ENCODE measurements at regions not wholly inside any gene's neighbourhood (a gene's known extent, or its start where the extent isn't known, plus 50 kb on each side); places are given as distances from the start of the nearest gene placed in this dataset.

GRCh38 chr2:94939349-94939748, 68.1 kb downstream of the TEKT4 start:
- ChIA-PET POLR2A (ENCODE audit: partially characterized antibody) (no interaction called here), CTCF (ENCODE audit: partially characterized antibody) (interaction anchor here (2.1 kb wide), 1 partner anchor 18 kb away, joined by 5 read pairs; no protein-coding TSS in a partner anchor)
- no peak overlapping the region for H3K56ac ChIP-seq (replicated peaks; ENCODE audit: insufficient read length, low read depth, low read length)
- H3K79me1 ChIP-seq (ENCODE audit: low read depth, low read length) = no peaks in the 10 kb centered on the region
- peaks cover 31 to 38% of the 10 kb centered on the region in 2 experiments for H3K9me3 ChIP-seq (ENCODE audit: insufficient read depth in 2 of 2, low read depth in 1 of 2, low read length in 1 of 2)
- H4K5ac ChIP-seq (ENCODE audit: insufficient read length, low read depth, low read length) = no peak overlapping the region
- no peaks in the 10 kb centered on the region for H3K27me3 ChIP-seq (replicated peaks in 1 of 4; ENCODE audit: control insufficient read depth in 3 of 4, extremely low read depth in 1 of 4, insufficient read depth in 3 of 4, low read length in 3 of 4)
- H2BK20ac ChIP-seq (ENCODE audit: low read length) = no peak overlapping the region
- H2BK12ac ChIP-seq (ENCODE audit: low read depth, low read length) = no peak overlapping the region
- no peak overlapping the region for H3K4me2 ChIP-seq (ENCODE audit: insufficient read depth in 1 of 2, low read depth in 2 of 2, low read length in 2 of 2)
- no peak overlapping the region for H2BK5ac ChIP-seq (ENCODE audit: low read depth, low read length)
- no peak overlapping the region for H3K4me3 ChIP-seq (ENCODE audit: extremely low read depth in 1 of 4, insufficient read depth in 2 of 4, low read depth in 3 of 4, low read length in 4 of 4)
- no peaks in the 10 kb centered on the region for H3K36me3 ChIP-seq (ENCODE audit: control insufficient read depth in 2 of 4, insufficient read depth in 4 of 4, low read length in 3 of 4)
- no peak overlapping the region for H2BK120ac ChIP-seq (replicated peaks; ENCODE audit: low read depth, low read length)
- H2AK5ac ChIP-seq (ENCODE audit: low read depth, low read length) = no peak overlapping the region
- H3K14ac ChIP-seq (ENCODE audit: insufficient read length) = no peak overlapping the region
- H2AFZ ChIP-seq (ENCODE audit: low read length) = no peak overlapping the region
- H3K23me2 ChIP-seq (ENCODE audit: low read depth, low read length) = no peaks in the 10 kb centered on the region
- no peak overlapping the region for H2BK15ac ChIP-seq (ENCODE audit: low read length)
- H3K4ac ChIP-seq (replicated peaks; ENCODE audit: insufficient read length, low read depth, low read length) = no peak overlapping the region
- H3K18ac ChIP-seq (ENCODE audit: extremely low read depth, low read length) = no peak overlapping the region
- H3K79me2 ChIP-seq (ENCODE audit: control insufficient read depth in 1 of 2, insufficient read depth in 2 of 2, low read length in 2 of 2) = no peaks in the 10 kb centered on the region
- no peaks in the 10 kb centered on the region for H4K20me1 ChIP-seq (replicated peaks in 1 of 2; ENCODE audit: control insufficient read depth in 1 of 2, insufficient read depth in 2 of 2, low read length in 2 of 2)
- H3K23ac ChIP-seq (ENCODE audit: insufficient read length) = no peak overlapping the region
- no peak overlapping the region for H3K27ac ChIP-seq (ENCODE audit: low read depth, low read length)
- no peak for DNase-seq (ENCODE audit: low read depth in 1 of 2, low spot score in 2 of 2)
- H3K4me1 ChIP-seq (replicated peaks in 1 of 4; ENCODE audit: control insufficient read depth in 3 of 4, insufficient read depth in 4 of 4, low read length in 3 of 4) = no peaks in the 10 kb centered on the region
- no peak overlapping the region for H4K8ac ChIP-seq (ENCODE audit: extremely low read depth, insufficient read depth, low read length)
- WGBS, 2 experiments (ENCODE audit: extremely low coverage in 1 of 2, insufficient coverage in 1 of 2, insufficient read length in 1 of 2, insufficient replicate concordance in 2 of 2, low coverage in 1 of 2, low lambda C conversion rate in 2 of 2, missing lambda C conversion rate in 1 of 2) = 73% methylated on average over 5 of the region's 5 CpGs; no CpG with 5 or more reads in 1 of the 2 experiments
- no peak for FAIRE-seq
- no peak overlapping the region for H3K9ac ChIP-seq (replicated peaks in 1 of 4; ENCODE audit: extremely low read depth in 1 of 4, low read depth in 3 of 4, low read length in 3 of 4)
- H4K91ac ChIP-seq (replicated peaks; ENCODE audit: insufficient read length, low read length) = no peak overlapping the region
- TF ChIP-seq EP300 (IDR thresholded peaks at IDR 0.05; ENCODE audit: borderline replicate concordance in 1 of 2, low read depth in 2 of 2, low read length in 2 of 2) (no peak), HDAC6 (IDR thresholded peaks at IDR 0.05; ENCODE audit: low read depth, low read length) (no peak), YY1 (IDR thresholded peaks at IDR 0.05; ENCODE audit: low read depth, low read length) (no peak), SIRT6 (IDR thresholded peaks at IDR 0.05; ENCODE audit: low read length) (no peak)
